CD14-positive monocyte (primary cell): ENCODE measurements at regions not wholly inside any gene's neighbourhood (a gene's known extent, or its start where the extent isn't known, plus 50 kb on each side); places are given as distances from the start of the nearest gene placed in this dataset.

Experiments used
- DNase-seq, 3 donors: peaks; one replicate each; pipeline ENCODE4 v3.0.0-alpha.2; 2011 to 2022
- H2AFZ ChIP-seq: 2 replicates; pipeline ENCODE4 v1.6.0; 2012; ENCODE audit warnings: mild to moderate bottlenecking, low read depth, low read length, inconsistent platforms; ENCODE audit not compliant: insufficient read depth, poor library complexity, severe bottlenecking
- H3K27ac ChIP-seq, 2 donors: 1 replicate in 1 of 2; 2 replicates in 1 of 2; pipeline ENCODE4 v1.5.1; 2012 to 2013; ENCODE audit warnings: low read length in 2 of 2, control low read depth in 1 of 2, inconsistent platforms in 1 of 2, low read depth in 1 of 2, mild to moderate bottlenecking in 1 of 2
- H3K27me3 ChIP-seq, 2 donors: one replicate each; pipeline versions ENCODE4 v1.6.0 to v1.6.1; 2011 to 2013; ENCODE audit warnings: low read length in 2 of 2; ENCODE audit not compliant: control insufficient read depth in 2 of 2, insufficient read depth in 2 of 2
- H3K36me3 ChIP-seq, 2 donors: replicated peaks in 1 of 2; 1 replicate in 1 of 2; 2 replicates in 1 of 2; pipeline versions ENCODE4 v1.5.1 to v1.6.1; 2012 to 2013; ENCODE audit warnings: low read length in 2 of 2, control low read depth in 1 of 2, inconsistent platforms in 1 of 2, mild to moderate bottlenecking in 1 of 2; ENCODE audit not compliant: insufficient read depth in 2 of 2, control insufficient read depth in 1 of 2
- H3K4me1 ChIP-seq, 2 donors: 1 replicate in 1 of 2; 2 replicates in 1 of 2; pipeline versions ENCODE4 v1.5.1 to v1.6.1; 2012 to 2013; ENCODE audit warnings: low read length in 2 of 2, control low read depth in 1 of 2, inconsistent platforms in 1 of 2, mild to moderate bottlenecking in 1 of 2, moderate library complexity in 1 of 2; ENCODE audit not compliant: insufficient read depth in 2 of 2, control insufficient read depth in 1 of 2
- H3K4me2 ChIP-seq: replicated peaks from 2 replicates; pipeline ENCODE3; 2012; ENCODE audit warnings: low read length, moderate library complexity, mild to moderate bottlenecking; ENCODE audit not compliant: poor library complexity, severe bottlenecking; ENCODE audit errors: extremely low read depth
- H3K4me3 ChIP-seq, 3 experiments: fragments of 200-600 bp in 1 of 3; sonication (generic) in 1 of 3; replicated peaks in 1 of 3; 1 replicate in 2 of 3; 2 replicates in 1 of 3; pipeline ENCODE4 v1.5.1; 2011 to 2013; ENCODE audit warnings: low read length in 3 of 3, mild to moderate bottlenecking in 3 of 3, control low read depth in 2 of 3, low read depth in 2 of 3, inconsistent platforms in 1 of 3, moderate library complexity in 1 of 3
- H3K79me2 ChIP-seq: 2 replicates; pipeline ENCODE4 v1.6.0; 2012; ENCODE audit warnings: mild to moderate bottlenecking, control low read depth, inconsistent platforms, low read length, moderate library complexity; ENCODE audit not compliant: insufficient read depth
- H3K9ac ChIP-seq: 2 replicates; pipeline ENCODE4 v1.6.0; 2017; ENCODE audit warnings: low read length, mild to moderate bottlenecking; ENCODE audit not compliant: insufficient read depth, poor library complexity, severe bottlenecking
- H3K9me3 ChIP-seq, 2 donors: replicated peaks in 1 of 2; 1 replicate in 1 of 2; 2 replicates in 1 of 2; pipeline versions ENCODE4 v1.5.1 to v1.6.1; 2012 to 2013; ENCODE audit warnings: low read length in 2 of 2, control low read depth in 1 of 2; ENCODE audit not compliant: control insufficient read depth in 1 of 2, insufficient read depth in 1 of 2
- H4K20me1 ChIP-seq: 2 replicates; pipeline ENCODE4 v1.6.0; 2012; ENCODE audit warnings: mild to moderate bottlenecking, low read length, control low read depth, moderate library complexity; ENCODE audit not compliant: insufficient read depth
- H3K27ac Mint-ChIP-seq, 7 donors: one replicate each; pipeline ENCODE4 v1.8.0; 2020; ENCODE audit warnings: mild to moderate bottlenecking in 7 of 7, mixed read lengths in 7 of 7, moderate library complexity in 6 of 7, inconsistent platforms in 2 of 7
- H3K27me3 Mint-ChIP-seq, 3 donors: one replicate each; pipeline ENCODE4 v1.8.0; 2021 to 2022; ENCODE audit warnings: low read depth in 3 of 3, mild to moderate bottlenecking in 3 of 3, mixed read lengths in 3 of 3, moderate library complexity in 3 of 3, inconsistent platforms in 1 of 3
- H3K36me3 Mint-ChIP-seq, 2 donors: one replicate each; pipeline ENCODE4 v1.8.0; 2020; ENCODE audit warnings: mixed read lengths in 2 of 2, inconsistent platforms in 1 of 2, mild to moderate bottlenecking in 1 of 2
- H3K4me1 Mint-ChIP-seq: one replicate; pipeline ENCODE4 v1.8.0; 2020; ENCODE audit warnings: mild to moderate bottlenecking, mixed read lengths
- H3K4me3 Mint-ChIP-seq, 2 donors: one replicate each; pipeline ENCODE4 v1.8.0; 2020; ENCODE audit warnings: mild to moderate bottlenecking in 2 of 2, mixed read lengths in 2 of 2, moderate library complexity in 1 of 2
- H3K9me3 Mint-ChIP-seq, 7 donors: one replicate each; pipeline ENCODE4 v1.8.0; 2020 to 2022; ENCODE audit warnings: mixed read lengths in 7 of 7, mild to moderate bottlenecking in 6 of 7, moderate library complexity in 6 of 7, inconsistent platforms in 2 of 7
- CTCF ChIP-seq: fragments of 200-600 bp; IDR thresholded peaks from one replicate; pipeline ENCODE4 v1.8.0; 2022; ENCODE audit warnings: antibody characterized with exemption, mild to moderate bottlenecking
- WGBS: methylation state at CpG from one replicate; pipeline ENCODE4 v1.1.5; 2013; ENCODE audit warnings: missing lambda C conversion rate; ENCODE audit not compliant: insufficient coverage; 5-methylcytosine and 5-hydroxymethylcytosine counted together
- intact Hi-C, 2 donors: fragments of 100-400 bp; cut with micrococcal nuclease; formaldehyde crosslinking; loops; one replicate each; pipeline versions ENCODE4 v1.15.0 to v1.15.1; 2023

GRCh38 chr6:54632984-54633565 is 213.5 kb upstream of the FAM83B start:
- Histone ChIP-seq H3K4me3 (no peak overlapping the region), H3K27me3 (no peaks in the 10 kb centered on the region), H3K4me2 (no peak overlapping the region), H4K20me1 (no peaks in the 10 kb centered on the region), H3K9ac (no peak overlapping the region), H3K79me2 (no peaks in the 10 kb centered on the region), H3K36me3 (no peaks in the 10 kb centered on the region), H3K27ac (no peak overlapping the region), H2AFZ (no peak overlapping the region), H3K4me1 (no peaks in the 10 kb centered on the region), H3K9me3 (no peaks in the 10 kb centered on the region)
- Mint-ChIP-seq H3K4me1 (no peaks in the 10 kb centered on the region), H3K36me3 (no peaks in the 10 kb centered on the region), H3K27ac (no peak overlapping the region), H3K9me3 (peaks cover 0 to 2% (median 0%) of the 10 kb centered on the region in 7 donors), H3K4me3 (no peak overlapping the region), H3K27me3 (no peaks in the 10 kb centered on the region)
- no CpG with 5 or more reads among the region's 2 CpGs for WGBS
- no peak for TF ChIP-seq CTCF
- intact Hi-C loops, result no loop called here
- DNase-seq, result no peak

- no CpG with 5 or more reads among the region's 4 CpGs for WGBS
- intact Hi-C loops, result no loop called here
- Mint-ChIP-seq H3K36me3 (no peaks in the 10 kb centered on the region), H3K4me1 (no peaks in the 10 kb centered on the region), H3K4me3 (no peak overlapping the region), H3K9me3 (peaks cover 0 to 2% (median 0%) of the 10 kb centered on the region in 7 donors), H3K27ac (no peak overlapping the region), H3K27me3 (no peaks in the 10 kb centered on the region)
- Histone ChIP-seq H3K9me3 (no peaks in the 10 kb centered on the region), H2AFZ (no peak overlapping the region), H3K27ac (no peak overlapping the region), H4K20me1 (no peaks in the 10 kb centered on the region), H3K4me1 (no peaks in the 10 kb centered on the region), H3K4me2 (no peak overlapping the region), H3K9ac (no peak overlapping the region), H3K27me3 (no peaks in the 10 kb centered on the region), H3K79me2 (no peaks in the 10 kb centered on the region), H3K36me3 (no peaks in the 10 kb centered on the region), H3K4me3 (no peak overlapping the region)
- no peak for DNase-seq
- no peak for TF ChIP-seq CTCF
These were observed 213.0 kb upstream of the FAM83B start for GRCh38 chr6:54633601-54634000.
